Prostate gland (tissue), 2 donors: ENCODE measurements at regions not wholly inside any gene's neighbourhood (a gene's known extent, or its start where the extent isn't known, plus 50 kb on each side); places are given as distances from the start of the nearest gene placed in this dataset.

Source experiments
- POLR2A ChIP-seq: fragments of 450-650 bp; IDR thresholded peaks from one replicate; pipeline ENCODE4 v1.6.1; 2016; ENCODE audit warnings: antibody characterized with exemption, mild to moderate bottlenecking
- POLR2AphosphoS5 ChIP-seq: sonication (generic); formaldehyde crosslinking; IDR thresholded peaks from one replicate; pipeline ENCODE4 v1.6.1; 2017; ENCODE audit warnings: antibody characterized with exemption
- TF ChIP-seq, protein P1 (sequence below), 4 experiments: fragments of 200-600 bp in 2 of 4; fragments of 450-650 bp in 2 of 4; sonication (generic) in 2 of 4; IDR thresholded peaks; 1 replicate in 3 of 4; 2 replicates in 1 of 4; pipeline ENCODE4 v1.5.1; 2016 to 2019; ENCODE audit warnings: antibody characterized with exemption in 4 of 4, mild to moderate bottlenecking in 2 of 4, moderate library complexity in 2 of 4

DNA sequence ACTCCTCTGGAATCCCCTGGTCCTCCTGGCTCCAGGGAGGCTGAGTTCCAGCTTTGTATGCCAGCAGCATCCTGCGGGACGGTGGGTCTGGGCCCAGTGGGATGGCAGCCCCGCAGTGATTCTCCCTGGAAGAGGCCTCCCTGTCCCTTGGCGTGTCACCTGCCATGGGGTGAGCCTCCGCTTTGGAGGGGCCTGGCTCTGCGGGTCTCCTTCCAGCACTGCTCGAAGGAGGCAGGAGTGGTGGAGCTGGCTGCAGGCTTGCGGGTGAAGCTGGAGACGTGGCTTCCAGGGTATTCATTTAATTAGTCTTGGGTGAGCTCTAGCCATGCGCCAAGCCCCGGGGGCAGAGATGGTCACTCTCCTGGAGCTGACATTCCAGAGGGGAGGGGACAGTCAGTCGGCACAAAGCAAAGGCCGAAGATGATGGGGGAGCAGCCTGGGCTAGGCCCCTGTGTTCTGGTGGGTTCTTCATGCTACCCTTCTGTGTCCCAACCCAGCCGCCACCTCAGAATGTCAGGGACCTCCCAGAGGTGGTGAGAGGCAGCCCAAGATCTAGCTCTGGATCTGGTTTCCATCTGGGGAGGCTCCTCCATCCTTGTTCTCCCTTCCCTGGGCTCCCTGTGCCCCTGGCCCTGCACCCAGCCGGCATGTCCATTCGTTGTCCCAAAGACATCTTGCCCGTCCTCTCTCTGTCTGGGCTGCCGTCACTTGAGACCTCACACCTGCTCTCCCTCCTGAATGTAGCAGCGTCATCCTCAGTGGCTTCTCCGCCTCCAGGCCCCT, 1332.5 kb downstream of the BRD1 start:
- TF ChIP-seq POLR2A, result no peak
- TF ChIP-seq POLR2AphosphoS5, result no peak
- TF ChIP-seq, protein P1, sequence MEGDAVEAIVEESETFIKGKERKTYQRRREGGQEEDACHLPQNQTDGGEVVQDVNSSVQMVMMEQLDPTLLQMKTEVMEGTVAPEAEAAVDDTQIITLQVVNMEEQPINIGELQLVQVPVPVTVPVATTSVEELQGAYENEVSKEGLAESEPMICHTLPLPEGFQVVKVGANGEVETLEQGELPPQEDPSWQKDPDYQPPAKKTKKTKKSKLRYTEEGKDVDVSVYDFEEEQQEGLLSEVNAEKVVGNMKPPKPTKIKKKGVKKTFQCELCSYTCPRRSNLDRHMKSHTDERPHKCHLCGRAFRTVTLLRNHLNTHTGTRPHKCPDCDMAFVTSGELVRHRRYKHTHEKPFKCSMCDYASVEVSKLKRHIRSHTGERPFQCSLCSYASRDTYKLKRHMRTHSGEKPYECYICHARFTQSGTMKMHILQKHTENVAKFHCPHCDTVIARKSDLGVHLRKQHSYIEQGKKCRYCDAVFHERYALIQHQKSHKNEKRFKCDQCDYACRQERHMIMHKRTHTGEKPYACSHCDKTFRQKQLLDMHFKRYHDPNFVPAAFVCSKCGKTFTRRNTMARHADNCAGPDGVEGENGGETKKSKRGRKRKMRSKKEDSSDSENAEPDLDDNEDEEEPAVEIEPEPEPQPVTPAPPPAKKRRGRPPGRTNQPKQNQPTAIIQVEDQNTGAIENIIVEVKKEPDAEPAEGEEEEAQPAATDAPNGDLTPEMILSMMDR (IDR thresholded peaks at IDR 0.05), result no peak
